LNCaP clone FGC (cell line): ENCODE measurements at regions not wholly inside any gene's neighbourhood (a gene's known extent, or its start where the extent isn't known, plus 50 kb on each side); places are given as distances from the start of the nearest gene placed in this dataset.

ENCODE experiments used
- DNase-seq: peaks from one replicate; pipeline ENCODE4 v3.0.0-alpha.2; 2011; ENCODE audit warnings: low read depth
- H3K4me3 ChIP-seq: 2 replicates; pipeline ENCODE4 v1.5.1; 2011; ENCODE audit warnings: mild to moderate bottlenecking, low read depth, low read length, control low read depth
- TF ChIP-seq, protein P1 (sequence below): IDR thresholded peaks from 2 replicates; pipeline ENCODE4 v1.5.1; 2012; ENCODE audit warnings: mild to moderate bottlenecking; ENCODE audit not compliant: control insufficient read depth, insufficient read depth; ENCODE audit errors: extremely low read depth

DNA sequence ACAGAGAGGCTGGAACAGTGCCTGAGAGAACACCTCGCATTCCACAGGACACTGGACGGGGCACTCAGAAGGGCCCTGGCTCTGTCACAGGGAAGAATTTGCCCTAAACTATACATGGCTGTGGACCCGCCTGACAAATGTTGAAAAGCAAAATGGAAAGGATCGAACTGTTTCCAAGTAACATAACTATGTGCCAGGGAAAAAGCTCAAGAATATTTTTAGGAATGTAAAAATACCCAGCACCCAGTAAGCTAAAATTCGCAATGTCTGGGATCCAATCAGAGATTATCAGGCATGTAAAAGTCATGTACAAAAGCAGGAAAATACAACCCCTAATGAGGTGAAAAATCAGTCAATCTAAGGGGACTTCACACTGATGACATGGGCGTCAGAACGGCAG is 215.9 kb downstream of the TTLL2 start:
- no peak for DNase-seq
- H3K4me3 ChIP-seq: no peak overlapping the region
- TF ChIP-seq, protein P1, sequence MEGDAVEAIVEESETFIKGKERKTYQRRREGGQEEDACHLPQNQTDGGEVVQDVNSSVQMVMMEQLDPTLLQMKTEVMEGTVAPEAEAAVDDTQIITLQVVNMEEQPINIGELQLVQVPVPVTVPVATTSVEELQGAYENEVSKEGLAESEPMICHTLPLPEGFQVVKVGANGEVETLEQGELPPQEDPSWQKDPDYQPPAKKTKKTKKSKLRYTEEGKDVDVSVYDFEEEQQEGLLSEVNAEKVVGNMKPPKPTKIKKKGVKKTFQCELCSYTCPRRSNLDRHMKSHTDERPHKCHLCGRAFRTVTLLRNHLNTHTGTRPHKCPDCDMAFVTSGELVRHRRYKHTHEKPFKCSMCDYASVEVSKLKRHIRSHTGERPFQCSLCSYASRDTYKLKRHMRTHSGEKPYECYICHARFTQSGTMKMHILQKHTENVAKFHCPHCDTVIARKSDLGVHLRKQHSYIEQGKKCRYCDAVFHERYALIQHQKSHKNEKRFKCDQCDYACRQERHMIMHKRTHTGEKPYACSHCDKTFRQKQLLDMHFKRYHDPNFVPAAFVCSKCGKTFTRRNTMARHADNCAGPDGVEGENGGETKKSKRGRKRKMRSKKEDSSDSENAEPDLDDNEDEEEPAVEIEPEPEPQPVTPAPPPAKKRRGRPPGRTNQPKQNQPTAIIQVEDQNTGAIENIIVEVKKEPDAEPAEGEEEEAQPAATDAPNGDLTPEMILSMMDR: no peak

DNA sequence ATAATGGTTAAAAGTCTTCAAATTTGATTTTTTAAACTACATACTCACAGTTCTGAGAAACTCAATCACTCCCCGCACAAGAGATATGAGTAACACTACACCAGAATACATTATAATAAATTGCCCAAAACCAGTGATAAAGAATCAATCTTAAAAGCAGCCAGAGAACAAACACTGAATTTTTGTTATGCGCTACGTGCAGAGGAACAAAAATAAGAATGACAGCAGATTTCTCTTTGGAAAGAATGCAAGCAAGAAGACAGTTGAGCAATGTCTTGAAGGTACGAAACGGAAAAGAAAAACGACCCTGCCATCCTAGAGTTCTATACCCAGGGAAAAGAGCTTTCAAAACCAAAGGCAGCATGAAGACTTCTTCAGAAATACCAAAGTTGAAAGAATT is 216.7 kb downstream of the TTLL2 start:
- no peak for DNase-seq
- H3K4me3 ChIP-seq: no peak overlapping the region
- TF ChIP-seq, protein P1: no peak

DNA sequence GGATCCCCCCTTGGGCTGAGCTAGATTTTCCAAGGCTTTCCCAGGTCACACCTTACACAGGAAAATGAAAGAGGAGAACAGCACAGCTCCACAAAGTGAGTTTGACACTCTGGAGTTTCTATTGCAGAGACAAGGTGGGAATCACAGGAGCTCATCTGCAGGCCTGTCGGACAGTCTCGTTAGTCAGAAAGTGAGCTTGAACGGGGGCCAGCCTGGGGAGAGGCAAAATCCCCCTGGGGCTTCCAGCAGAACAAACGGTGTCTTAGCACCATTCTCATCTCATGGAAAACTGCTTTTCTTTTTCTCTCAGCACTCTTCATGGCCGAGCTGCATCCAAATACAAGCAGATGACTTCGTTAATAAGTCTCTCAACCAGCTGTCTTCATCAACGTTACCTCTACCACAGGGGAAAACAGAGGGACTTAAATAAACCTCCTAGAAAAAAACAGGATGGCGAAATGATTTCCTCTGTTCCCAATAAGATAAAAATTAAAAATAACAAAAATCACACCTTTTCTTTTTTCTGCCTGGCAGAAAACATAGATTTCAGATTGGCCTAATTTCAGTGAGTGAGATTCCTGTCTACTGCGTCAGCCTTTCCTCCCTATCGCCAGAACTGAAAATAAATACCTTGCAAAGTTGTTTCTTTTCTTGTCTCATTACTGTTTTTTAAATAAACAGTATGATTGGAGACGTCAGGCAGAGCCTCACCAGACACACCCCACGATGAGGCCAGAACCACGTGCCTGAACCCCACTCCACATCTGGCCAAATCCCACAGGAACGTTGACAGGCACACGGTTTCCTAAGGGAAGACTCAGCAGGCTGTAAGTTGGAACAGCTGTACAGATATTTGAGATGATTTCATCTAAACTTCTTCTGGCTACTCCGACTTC is 219.0 kb downstream of the TTLL2 start:
- TF ChIP-seq, protein P1: no peak
- no peak for DNase-seq
- no peak overlapping the region for H3K4me3 ChIP-seq

DNA sequence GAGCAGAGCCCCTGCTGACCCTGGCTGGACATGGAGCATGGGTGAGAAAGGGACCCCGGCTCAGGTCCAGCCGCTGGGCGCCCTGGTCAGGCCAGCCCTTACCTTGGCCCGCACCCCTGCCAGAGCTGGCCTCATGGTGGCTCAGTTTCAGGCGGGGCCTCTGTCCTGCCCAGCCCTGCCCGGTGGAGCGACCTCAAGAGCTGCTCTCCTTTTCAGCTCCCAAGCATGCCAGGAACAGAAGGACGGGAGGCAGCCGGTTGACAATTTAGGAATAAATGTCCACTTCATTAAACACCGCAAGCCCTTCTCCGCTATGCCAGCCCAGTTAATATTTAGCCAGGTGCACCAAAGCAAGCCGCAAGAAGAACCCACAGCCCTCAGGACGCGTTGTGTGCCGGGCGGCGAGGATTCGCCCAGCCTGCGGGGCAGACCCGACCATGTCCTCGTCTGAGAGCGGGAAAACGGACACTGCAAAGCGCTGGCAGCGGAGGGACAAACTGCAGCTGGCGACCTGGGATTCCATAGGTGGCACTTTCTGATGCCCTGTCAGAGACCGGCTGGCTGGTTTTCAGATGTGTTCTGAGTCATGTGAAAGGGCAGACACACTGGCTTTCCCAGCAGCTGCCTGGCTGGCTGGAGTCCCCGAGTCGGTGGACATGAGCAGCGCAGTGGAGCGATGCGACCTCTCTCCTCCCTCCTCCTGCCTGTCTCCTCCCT is 221.9 kb downstream of the TTLL2 start:
- DNase-seq: no peak
- no peak overlapping the region for H3K4me3 ChIP-seq
- TF ChIP-seq, protein P1: no peak

DNA sequence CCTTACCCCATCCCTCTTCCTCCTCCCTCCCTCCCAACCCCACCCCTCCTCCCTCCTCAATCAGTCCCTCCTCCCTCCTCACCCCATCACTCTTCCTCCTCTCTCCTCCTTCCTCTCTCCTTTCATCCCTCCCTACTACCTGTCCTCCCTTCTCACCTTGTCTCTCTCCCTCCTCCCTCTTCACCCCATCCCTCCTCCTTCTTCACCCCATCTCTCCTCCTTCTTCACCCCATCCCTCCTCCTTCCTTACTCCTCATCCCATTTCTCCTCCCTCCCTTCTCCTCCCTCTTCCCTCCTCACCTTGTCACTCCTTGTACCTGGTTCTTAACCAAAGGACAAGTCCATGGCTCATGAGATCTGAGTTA is 222.4 kb downstream of the TTLL2 start:
- TF ChIP-seq, protein P1: no peak
- DNase-seq: no peak
- H3K4me3 ChIP-seq: no peak overlapping the region

DNA sequence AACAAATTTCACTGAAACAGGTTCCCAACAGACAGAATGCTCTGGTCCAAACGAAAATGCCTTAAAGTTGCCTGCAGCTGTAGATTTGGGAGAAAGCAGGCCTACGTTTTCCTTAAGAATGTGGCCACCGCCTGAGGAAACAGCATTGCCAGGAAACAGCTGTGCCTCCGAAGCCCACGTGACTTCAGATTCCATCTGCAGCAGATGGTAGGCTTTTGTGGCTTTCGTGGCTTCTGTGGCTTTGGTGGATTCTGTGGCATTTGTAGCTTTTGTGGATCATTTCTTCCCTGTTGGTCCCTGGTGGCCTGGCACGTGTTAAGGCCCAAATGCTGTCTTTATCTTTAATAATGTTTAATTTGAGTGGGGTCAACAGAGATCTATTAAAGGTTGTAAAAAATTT is 222.9 kb downstream of the TTLL2 start:
- no peak for DNase-seq
- TF ChIP-seq, protein P1: no peak
- no peak overlapping the region for H3K4me3 ChIP-seq
